HG02840 (cell line): ENCODE measurements at regions not wholly inside any gene's neighbourhood (a gene's known extent, or its start where the extent isn't known, plus 50 kb on each side); places are given as distances from the start of the nearest gene placed in this dataset.
"Not testable (repeated sequence)": the region's sequence is repeated elsewhere in the genome, so short reads cannot be mapped to it uniquely, and the experiment has no call there.

Experiments used
- ATAC-seq: cut with Tn5 transposase; IDR thresholded peaks from one replicate; pipeline ENCODE4 v1.9.1; 2021; ENCODE audit warnings: mild to moderate bottlenecking, moderate library complexity, moderate number of reproducible peaks; ENCODE audit not compliant: unreplicated experiment, low FRiP score

DNA sequence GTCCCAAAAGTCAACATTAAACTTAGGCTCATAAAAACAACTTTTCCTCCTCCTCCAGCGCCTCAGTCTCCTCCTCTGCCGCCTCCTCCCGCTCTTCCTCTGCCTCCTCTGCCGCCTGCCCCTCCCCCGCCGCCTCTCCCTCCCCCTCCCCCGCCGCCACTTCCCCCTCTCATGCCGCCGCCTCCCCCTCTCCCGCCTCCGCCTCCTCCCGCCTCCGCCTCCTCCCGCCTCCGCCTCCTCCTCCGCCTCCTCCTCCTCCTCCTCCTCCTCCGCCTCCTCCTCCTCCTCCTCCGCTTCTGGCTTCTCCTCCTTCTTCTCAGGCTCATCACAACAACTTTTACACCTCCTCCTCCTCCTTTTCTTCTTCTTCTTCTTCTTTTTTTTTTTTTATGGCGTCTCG is 599.9 kb downstream of the TMEM182 start:
- ATAC-seq = no peak

DNA sequence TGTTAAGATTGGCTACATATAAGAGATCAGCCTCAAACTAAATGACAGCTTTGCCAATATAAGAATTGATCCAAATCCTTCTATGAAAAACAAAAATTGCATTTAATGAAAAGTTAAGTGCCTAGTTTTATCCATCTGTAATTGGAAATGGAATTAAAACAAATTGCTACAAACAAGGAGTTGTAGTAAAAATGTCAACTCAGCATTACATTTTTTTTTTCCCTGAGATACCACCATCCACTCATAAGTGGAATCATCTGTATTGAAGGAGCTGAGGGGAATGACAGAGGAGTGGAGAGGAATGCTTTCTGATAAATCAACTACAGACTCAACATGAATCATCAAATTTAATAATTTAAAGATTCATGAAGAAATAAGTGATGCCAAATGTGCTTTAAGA is 601.8 kb downstream of the TMEM182 start:
- no peak for ATAC-seq

DNA sequence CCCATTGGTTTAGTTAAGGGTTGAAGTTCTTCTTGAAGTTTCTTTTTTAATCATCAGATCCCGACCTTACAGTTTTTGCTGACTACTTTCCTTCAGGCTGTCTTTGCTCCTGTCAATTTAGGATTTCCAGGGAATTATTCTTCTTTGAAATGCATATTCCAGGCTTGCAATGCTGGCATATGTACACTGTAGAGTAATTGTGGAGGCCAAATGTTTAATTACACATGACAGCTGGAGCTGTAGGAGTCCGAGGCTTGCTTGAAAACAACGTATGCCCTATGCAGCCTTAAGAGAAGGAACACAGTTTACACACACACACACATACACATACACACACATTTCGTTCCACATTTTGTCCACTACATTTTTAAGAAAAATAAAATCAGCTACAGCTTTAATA is 602.3 kb downstream of the TMEM182 start:
- no peak for ATAC-seq

DNA sequence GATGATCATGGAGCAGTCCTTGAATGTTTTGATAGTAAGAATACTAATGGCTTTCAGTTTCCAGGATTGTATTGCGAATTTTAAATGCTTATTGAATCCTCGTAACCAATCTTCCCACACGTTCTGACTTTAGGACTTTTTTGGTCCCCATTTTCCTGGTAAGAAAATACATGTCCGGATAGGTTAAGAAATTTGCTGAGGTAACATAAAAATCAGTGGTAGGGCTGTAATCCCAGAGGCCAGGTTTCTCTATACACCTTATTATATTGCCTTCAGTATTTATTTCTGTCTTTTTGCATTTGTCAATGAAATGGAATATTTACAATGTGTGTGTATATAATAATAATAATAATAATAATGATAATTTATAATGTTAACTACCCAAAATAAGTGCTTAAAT is 603.2 kb downstream of the TMEM182 start:
- no peak for ATAC-seq

DNA sequence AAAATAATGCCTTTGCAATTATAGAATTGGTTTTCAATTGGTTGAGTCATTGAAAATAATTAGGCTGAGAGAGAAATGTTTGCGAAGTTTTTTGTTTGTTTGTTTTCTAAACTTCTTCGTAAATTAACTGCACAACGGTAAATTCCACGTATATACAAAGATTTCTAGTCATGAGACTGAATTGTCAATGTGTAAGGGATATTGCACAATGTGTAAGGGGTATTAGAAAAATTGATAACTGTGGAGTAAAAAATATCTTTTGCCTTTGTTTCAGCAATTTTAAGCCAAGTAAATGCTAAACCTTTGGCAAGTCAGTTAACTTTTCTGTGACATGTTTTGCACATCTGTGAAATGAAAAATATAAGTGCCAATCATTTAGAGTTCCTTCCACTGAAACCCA is 606.0 kb downstream of the TMEM182 start:
- ATAC-seq = no peak

DNA sequence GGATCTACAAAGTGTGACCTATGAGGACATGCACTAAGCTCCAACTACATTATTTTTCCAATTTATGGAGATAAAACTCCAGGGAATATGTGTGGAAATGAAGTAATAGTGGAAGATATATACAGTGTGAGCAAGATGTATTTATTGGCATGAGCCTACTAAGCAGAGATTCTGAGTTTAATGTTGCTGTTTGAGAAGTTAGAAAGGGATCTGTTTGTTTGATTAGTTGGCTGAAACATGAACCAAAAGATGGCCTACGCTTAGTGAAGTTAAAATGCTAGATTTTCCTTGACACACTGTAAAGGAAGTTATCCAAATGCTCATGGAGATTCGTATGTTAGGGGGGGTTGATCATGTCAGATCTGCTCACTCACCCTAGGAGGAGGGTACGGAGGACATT is 621.7 kb downstream of the TMEM182 start:
- ATAC-seq = no peak

DNA sequence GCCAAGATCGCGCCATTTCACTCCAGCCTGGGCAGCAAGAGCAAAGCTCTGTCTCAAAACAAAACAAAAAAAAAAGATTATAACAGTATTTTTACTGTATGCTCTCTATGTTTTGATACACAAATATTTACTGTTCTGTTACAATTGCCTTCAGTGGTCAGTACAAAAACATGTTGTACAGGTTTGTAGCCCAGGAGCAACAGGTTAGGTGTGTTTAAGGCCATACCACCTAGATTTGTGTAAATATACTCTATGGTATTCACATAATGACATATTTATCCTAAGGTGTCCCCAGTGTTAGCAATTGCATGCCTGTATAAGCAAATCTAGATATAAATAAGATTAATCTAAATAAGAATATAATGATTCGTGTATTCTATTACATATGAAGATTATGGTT is 625.0 kb downstream of the TMEM182 start:
- ATAC-seq = no peak

DNA sequence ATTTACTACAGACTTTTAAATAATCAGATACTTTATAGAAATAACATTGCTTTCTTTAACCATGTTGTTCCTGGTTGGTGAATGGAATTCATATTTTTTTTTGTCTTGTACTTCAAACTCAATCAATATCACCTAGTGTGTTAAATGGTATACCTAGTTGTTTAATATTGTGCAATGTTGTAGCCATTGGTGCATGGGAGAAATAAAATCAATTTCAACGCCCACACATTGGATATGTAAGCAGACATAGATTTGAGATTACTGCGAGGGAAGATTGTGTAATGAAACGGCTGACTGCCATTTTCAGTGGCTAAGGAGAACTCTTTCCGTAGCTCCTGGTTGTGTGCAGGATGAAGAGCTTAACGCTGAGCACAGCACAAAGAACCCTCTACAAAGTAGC is 626.1 kb downstream of the TMEM182 start:
- ATAC-seq = no peak

DNA sequence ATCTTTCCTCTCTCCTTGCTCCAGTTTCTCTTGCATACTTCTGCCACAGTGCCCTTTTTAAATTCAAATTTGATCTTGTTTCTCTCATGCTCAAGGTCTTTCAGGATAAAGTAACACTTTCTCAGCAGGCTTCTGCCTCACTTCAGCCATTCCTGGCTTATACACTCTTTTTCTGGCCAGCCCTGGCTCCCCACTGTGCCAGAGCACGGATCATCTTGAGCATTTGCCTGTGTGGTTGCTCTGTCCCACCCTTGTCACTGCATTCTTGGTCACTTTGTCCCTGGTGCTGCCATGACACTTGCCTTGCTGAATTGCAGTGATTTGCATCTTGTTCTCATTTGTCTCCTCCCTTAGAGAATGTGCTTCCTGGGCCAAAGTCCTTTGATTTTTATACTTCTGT is 634.3 kb downstream of the TMEM182 start:
- ATAC-seq = no peak

DNA sequence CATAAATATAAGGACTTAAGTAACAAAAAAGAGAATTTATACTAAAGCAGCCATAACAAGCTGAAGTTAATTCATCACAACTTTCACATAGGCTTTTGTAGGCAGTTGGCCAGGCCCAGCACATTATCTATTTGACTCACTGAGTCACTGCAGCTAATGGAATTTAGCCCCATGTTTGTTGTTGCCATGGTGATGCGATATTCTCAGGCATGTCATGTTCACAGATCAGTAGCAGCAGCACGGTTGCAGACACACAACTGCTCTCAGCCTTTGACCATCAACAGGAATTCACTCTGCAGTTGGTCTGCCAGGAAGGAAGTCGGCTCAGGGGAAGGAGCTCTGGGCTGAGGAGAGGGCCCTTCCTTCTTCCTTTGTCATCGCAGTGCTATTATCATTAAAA is 639.8 kb downstream of the TMEM182 start:
- no peak for ATAC-seq

DNA sequence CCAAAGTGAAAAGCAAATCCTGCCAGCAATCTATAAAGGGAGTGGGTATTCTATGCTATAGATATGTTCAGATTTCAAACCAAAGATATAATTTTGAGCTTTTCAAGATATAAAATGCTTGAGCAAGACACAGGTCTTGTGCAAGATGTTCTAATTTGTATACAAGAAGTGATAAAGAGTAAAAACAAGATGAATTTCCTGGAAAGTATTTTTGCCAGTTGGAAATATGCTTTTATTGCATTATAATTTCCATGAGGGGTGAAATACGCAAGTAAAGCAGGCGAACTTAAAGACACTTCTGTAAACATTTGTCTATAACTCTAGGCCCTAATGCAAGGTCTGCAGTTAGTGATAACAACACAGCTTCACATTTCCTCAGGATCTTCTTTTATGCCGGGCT is 640.5 kb downstream of the TMEM182 start:
- no peak for ATAC-seq

DNA sequence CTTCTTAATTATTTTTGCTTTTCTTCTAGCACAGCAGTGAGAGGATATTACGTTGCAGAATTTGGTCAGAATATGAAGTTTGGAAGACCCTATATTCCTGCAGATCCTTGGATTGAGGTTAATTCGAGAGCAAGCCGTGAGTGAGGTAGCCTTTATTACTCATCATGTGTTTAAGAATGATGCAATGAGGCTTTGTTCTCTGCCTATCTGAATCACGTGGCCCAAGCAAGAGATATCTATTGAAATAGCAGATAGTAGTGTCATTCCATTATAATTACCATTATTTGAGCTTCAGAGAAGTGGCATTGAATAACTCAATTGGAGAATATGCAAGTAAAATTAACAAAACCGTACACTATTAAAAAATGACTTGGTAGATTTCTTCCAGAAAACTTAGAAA is 641.1 kb downstream of the TMEM182 start:
- ATAC-seq = no peak

DNA sequence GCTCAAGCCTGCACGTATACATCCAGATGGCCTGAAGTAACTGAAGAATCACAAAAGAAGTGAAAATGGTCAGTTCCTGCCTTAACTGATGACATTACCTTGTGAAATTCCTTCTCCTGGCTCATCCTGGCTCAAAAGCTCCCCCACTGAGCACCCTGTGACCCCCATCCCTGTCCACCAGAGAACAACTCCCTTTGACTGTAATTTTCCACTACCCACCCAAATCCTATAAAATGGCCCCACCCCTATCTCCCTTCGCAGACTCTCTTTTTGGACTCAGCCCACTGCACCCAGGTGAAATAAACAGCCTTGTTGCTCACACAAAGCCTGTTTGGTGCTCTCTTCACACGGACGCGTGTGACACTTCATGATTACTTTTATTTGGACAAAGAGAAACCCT is 641.6 kb downstream of the TMEM182 start:
- not testable (repeated sequence) for ATAC-seq

DNA sequence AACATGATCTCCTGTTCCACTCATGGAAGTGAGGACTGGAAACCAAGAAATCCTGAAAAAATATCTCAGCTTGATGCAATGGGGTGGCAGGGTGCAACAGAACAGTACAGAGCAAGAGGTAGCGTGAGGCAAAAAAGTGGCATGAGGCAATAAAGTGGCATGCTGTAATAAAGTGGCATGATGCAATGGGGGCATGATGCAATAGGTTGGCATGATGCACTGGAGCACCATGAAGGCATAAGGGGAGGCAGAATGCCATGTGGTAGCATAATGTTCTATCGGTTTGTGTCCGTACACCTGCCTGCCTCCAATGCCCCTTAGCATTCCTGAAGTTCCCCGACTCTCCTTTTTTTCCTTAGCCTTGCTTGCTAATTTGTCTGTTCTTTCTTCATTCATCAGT is 648.4 kb downstream of the TMEM182 start:
- ATAC-seq = no peak

DNA sequence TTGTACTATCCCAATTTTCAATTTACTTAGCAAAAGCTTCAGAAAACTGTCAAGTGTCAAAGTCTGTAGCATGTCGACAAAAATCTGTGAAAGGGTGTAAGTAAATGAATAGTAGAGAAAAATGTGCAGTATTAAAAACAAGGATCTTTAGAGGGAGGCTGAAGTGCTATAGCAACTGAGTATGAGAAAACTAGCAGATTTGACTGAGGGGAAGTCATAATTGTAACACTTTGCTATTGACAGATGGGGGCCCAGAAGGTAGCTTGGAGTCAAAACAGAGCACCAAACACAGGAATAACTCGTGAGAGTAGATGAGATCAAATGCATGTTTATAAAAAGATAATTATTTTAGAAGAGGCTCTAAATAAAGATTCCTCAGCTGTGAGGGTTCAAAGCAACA is 657.7 kb downstream of the TMEM182 start:
- ATAC-seq = no peak

DNA sequence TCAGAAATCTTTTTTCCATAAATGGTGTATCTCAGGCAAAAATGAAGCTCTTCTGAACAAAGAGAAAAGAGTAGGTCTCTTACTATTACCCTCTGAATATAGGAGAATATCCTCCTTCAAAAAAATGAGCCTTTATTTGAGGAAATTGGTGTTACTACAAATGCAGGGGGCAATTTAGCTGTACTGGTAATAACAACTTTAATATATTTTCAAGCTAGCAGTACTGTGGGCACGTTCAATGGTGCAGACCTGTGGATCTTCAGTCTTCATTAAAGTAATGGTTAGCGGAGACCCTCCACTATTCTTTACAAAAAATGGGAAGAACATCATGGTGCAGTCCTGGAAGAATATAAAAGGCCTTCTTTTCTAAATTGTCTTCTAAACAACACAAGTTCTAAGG is 661.3 kb downstream of the TMEM182 start:
- no peak for ATAC-seq

DNA sequence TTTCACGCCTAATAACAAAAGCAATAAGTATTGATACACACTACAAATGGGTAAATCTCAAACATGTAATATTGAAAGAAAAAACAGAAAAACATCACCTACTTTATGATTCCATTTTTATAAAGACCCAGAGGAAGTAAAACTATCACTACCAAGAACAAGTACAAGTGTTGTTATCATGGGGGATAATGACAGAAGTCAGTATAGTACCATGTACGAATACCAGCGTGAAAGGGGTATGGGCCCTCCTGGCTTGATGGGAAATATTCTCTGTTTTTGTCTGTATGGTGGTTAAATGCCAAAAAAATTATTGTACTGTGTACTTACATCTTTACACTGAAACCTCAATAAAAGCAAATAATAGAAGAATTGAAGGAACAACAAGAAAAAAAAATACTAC is 665.7 kb downstream of the TMEM182 start:
- ATAC-seq = no peak

DNA sequence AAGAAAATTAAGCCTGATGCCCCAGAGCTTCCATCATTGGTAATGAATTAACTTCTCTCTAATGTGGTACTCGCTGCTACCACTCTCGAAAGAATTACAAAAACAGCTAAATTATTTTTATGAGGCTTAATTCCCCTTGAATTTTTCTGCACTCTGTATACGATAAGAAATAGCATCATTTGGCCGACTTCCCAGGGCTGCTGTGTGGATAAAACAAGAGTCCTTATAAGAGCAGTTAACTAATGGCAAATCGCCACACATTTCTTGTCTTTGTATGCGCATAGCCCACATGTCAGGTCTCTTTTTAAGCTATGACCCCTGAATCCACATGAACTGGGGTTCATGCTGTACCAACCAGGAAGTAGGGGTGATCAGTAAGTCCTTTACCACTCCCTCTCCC is 668.4 kb downstream of the TMEM182 start:
- ATAC-seq = no peak

DNA sequence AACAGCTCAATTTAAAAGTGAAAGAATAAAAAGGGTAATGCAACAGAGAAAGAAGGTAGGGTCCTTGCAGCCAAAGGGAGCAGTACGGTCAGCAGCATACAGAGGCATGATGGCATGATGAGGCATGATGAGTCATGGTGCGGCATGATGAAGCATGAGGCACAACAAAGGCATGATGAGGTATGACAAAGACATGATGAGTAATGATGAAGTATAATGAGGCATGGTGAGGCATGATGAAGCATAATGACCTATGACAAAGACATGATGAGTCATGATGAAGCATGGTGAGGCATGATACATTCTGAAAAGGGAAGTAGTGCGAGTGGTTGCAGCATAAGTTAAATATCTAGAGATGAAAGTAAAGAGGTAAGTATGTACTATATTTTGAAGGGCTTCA is 673.2 kb downstream of the TMEM182 start:
- ATAC-seq = no peak

DNA sequence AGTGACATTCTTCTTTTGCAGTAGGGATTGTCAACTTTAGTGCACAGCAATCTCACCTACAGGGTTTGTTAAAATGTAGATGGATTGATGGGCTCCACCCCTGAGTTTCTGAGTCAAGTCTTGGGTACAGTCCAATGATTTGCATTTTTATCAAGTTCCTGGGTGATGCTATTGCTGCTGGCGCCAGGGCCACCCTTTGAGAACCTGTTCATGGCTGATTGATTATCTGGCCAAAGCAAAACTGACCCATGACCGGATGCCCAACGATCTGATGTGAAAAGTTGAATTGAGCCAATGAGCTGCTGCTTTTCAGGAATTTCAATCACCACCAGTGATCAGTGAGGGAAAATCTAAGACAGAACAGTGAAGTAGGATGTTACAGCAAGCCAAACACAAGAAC is 675.3 kb downstream of the TMEM182 start:
- ATAC-seq = no peak

DNA sequence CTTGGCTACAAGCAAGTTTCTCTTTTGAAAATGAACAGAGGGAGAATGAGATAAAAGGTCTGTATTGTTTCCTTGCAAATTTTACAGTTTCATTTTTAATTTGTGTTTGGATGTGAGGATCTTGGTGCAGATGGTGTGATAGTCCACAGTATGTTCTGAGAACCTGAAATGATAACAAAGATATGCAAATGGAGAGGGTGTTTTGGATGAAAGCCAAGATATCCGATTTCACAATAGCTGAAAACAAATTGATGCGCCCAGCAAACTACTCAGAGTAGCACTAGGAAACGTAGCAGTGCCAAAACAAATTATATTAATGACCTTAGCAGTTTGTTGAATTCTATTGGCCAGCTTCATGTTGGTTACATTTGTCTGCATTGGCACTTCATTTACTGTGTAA is 683.5 kb downstream of the TMEM182 start:
- no peak for ATAC-seq

DNA sequence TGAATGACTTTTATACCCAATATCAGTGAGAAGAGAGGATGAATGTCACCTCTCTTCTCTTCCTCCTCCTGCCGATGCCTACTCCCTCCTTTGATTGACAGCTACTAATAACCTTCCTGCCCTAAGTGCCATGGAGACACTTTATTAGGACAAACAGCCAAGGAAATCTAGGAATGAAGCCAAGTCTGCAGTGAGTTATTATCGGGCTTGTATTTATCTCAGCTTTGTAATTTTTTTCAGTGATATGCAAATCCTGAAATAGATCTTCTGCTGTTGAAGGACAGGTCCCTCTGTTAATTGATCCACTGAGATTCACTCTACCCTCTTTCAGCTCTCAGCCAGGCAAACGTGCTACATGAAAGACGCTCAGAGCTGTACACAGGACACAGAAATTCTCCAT is 686.7 kb downstream of the TMEM182 start:
- no peak for ATAC-seq

DNA sequence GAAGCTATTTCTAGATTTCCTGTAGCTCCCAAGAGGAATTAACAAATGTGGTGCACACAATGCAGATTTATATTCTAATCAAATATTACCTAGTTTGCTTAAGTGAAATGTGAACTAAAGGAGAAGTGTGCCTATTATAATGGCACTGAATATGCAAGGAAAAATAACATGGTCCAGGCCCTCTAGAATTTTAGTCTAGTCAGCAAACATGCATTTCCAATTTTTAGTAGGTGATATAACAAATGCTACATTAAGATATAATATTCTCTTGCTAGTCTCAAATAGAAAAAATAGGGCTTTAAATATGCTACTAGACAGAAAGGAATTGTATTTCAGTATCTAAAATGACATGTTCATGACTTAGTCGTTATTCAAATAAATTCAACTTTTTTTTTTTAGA is 689.5 kb downstream of the TMEM182 start:
- ATAC-seq = no peak

DNA sequence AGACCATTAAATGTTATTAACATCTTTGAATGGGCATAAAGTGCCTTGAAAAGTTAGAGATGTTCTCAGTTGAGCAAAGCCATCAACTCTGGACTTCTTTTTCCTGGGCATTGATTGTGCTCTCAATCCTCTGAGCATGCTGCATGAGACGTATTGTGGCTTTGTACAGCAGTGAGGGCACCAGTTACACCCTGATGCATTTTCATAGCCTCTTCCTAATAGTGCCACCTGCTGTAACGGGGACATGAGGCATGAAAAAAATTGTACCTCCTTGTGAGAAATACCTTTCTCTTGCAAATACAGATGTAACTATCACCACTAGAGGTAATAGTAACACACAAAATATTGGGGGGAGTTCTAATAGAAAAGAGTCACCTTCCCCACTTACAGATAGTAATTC is 697.5 kb downstream of the TMEM182 start:
- no peak for ATAC-seq
